HepG2 (cell line): ENCODE measurements at regions not wholly inside any gene's neighbourhood (a gene's known extent, or its start where the extent isn't known, plus 50 kb on each side); places are given as distances from the start of the nearest gene placed in this dataset.

Experiments
- ATAC-seq: fragments of 200-7000 bp; cut with Tn5 transposase; 3 replicates; pipeline ENCODE4 v1.9.1; 2020; ENCODE audit warnings: mild to moderate bottlenecking, moderate library complexity
- BruUV-seq: library from RNA; stranded (reverse); fragments of 400-500 nt; replicated peaks from 2 replicates; lab custom pipeline; 2021; lab: Mats Ljungman, UMichigan
- CTCF ChIA-PET: fragments of 300-600 bp; formaldehyde crosslinking; extraction: SDS; loops from one replicate; lab custom pipeline; 2021; ENCODE audit warnings: low total read pairs, inconsistent platforms, low intra/inter-chr PET ratio; lab: Yijun Ruan, JAX
- POLR2A ChIA-PET: fragments of 350-600 bp; sonication (Branson Sonifier 250); formaldehyde crosslinking; loops from one replicate; lab custom pipeline; 2020; ENCODE audit warnings: antibody characterized with exemption, inconsistent platforms; lab: Yijun Ruan, JAX
- DNase-seq: peaks from one replicate; pipeline ENCODE4 v3.0.0-alpha.2; 2015; ENCODE audit warnings: low spot score
- FAIRE-seq: peaks from 3 replicates; lab custom pipeline; 2011; peaks lifted over from hg19 to GRCh38; lab: Jason Lieb, UNC
- H2AFZ ChIP-seq: one replicate; pipeline ENCODE4 v1.6.1; 2011; ENCODE audit warnings: low read length, inconsistent platforms
- H3K27ac ChIP-seq: fragments of 300-600 bp; 3 replicates; pipeline ENCODE4 v1.8.0; 2011; ENCODE audit warnings: mixed run types, mild to moderate bottlenecking, mixed read lengths, low read length, inconsistent platforms; ENCODE audit not compliant: insufficient read depth; ENCODE audit errors: extremely low read length
- H3K27me3 ChIP-seq, 2 experiments: fragments of 200-600 bp in 1 of 2; 2 replicates in 1 of 2; 3 replicates in 1 of 2; pipeline versions ENCODE4 v1.6.0 to v1.8.0; 2011; ENCODE audit warnings: low read length in 2 of 2, mild to moderate bottlenecking in 2 of 2, moderate library complexity in 2 of 2, inconsistent platforms in 1 of 2; ENCODE audit not compliant: insufficient read depth in 2 of 2, control insufficient read depth in 1 of 2
- H3K36me3 ChIP-seq, 2 experiments: fragments of 200-600 bp in 1 of 2; replicated peaks in 1 of 2; 2 replicates in 1 of 2; 3 replicates in 1 of 2; pipeline versions ENCODE4 v1.5.1 to v1.8.0; 2011; ENCODE audit warnings: low read length in 2 of 2, inconsistent platforms in 1 of 2; ENCODE audit not compliant: insufficient read depth in 2 of 2, control insufficient read depth in 1 of 2
- H3K4me1 ChIP-seq: 2 replicates; pipeline ENCODE4 v1.5.1; 2012; ENCODE audit warnings: low read length, inconsistent platforms; ENCODE audit not compliant: insufficient read depth
- H3K4me2 ChIP-seq: 2 replicates; pipeline ENCODE4 v1.6.0; 2011; ENCODE audit warnings: low read depth, low read length, inconsistent platforms
- H3K4me3 ChIP-seq, 3 experiments: fragments of 200-600 bp in 1 of 3; sonication (generic), shearing (Covaris generic) in 1 of 3; replicated peaks in 1 of 3; 2 replicates each; pipeline ENCODE4 v1.5.1; 2011 to 2016; ENCODE audit warnings: low read length in 3 of 3, inconsistent platforms in 2 of 3, low read depth in 2 of 3, mild to moderate bottlenecking in 2 of 3, control low read depth in 1 of 3, mixed read lengths in 1 of 3; ENCODE audit not compliant: insufficient read depth in 1 of 3
- H3K79me2 ChIP-seq: one replicate; pipeline ENCODE4 v1.6.1; 2011; ENCODE audit warnings: low read length, inconsistent platforms; ENCODE audit not compliant: insufficient read depth
- H3K9ac ChIP-seq: 2 replicates; pipeline ENCODE4 v1.6.0; 2011; ENCODE audit warnings: mild to moderate bottlenecking, low read depth, low read length, inconsistent platforms; ENCODE audit not compliant: insufficient read depth
- H3K9me3 ChIP-seq: 2 replicates; pipeline ENCODE4 v1.5.1; 2012; ENCODE audit warnings: mild to moderate bottlenecking, low read length
- H4K20me1 ChIP-seq: 2 replicates; pipeline ENCODE4 v1.6.0; 2011; ENCODE audit warnings: inconsistent platforms, mild to moderate bottlenecking, low read length, moderate library complexity; ENCODE audit not compliant: insufficient read depth
- ARHGAP35 ChIP-seq: sonication (generic); formaldehyde crosslinking; IDR thresholded peaks from 2 replicates; pipeline ENCODE4 v1.9.0; 2022; ENCODE audit warnings: mild to moderate bottlenecking, inconsistent platforms, moderate library complexity, missing genetic modification reagents, borderline replicate concordance
- ARNTL ChIP-seq: sonication (generic); formaldehyde crosslinking; IDR thresholded peaks from 2 replicates; pipeline ENCODE4 v1.4.0; 2020; ENCODE audit warnings: mild to moderate bottlenecking, missing genetic modification reagents
- EHMT2 ChIP-seq: fragments of 200-600 bp; sonication (generic); IDR thresholded peaks from 2 replicates; pipeline ENCODE4 v1.7.0; 2017; ENCODE audit warnings: antibody characterized with exemption, low read depth, low read length, borderline replicate concordance
- FOXP1 ChIP-seq, 2 experiments: fragments of 450-650 bp in 1 of 2; IDR thresholded peaks; 2 replicates each; pipeline ENCODE4 v1.6.1; 2017 to 2018; ENCODE audit warnings: antibody characterized with exemption in 1 of 2
- HIVEP1 ChIP-seq: sonication (generic); formaldehyde crosslinking; IDR thresholded peaks from 2 replicates; pipeline ENCODE4 v1.4.0; 2020; ENCODE audit warnings: mild to moderate bottlenecking, missing genetic modification reagents
- KLF13 ChIP-seq: sonication (generic); formaldehyde crosslinking; IDR thresholded peaks from 2 replicates; pipeline ENCODE4 v1.4.0; 2020; ENCODE audit warnings: mild to moderate bottlenecking, missing genetic modification reagents
- NFAT5 ChIP-seq: sonication (generic); formaldehyde crosslinking; IDR thresholded peaks from 2 replicates; pipeline ENCODE4 v1.4.0; 2020; ENCODE audit warnings: missing genetic modification reagents
- NRL ChIP-seq: sonication (generic); formaldehyde crosslinking; IDR thresholded peaks from 2 replicates; pipeline ENCODE4 v1.5.0; 2020; ENCODE audit warnings: missing genetic modification reagents, mild to moderate bottlenecking, moderate library complexity, borderline replicate concordance
- RELA ChIP-seq: sonication (generic); formaldehyde crosslinking; IDR thresholded peaks from 2 replicates; pipeline ENCODE4 v1.4.0; 2020; ENCODE audit warnings: missing genetic modification reagents
- RFXANK ChIP-seq: IDR thresholded peaks from 2 replicates; pipeline ENCODE4 v1.6.1; 2016
- TBP ChIP-seq: sonication (generic); formaldehyde crosslinking; IDR thresholded peaks from 2 replicates; pipeline ENCODE4 v1.5.0; 2020; ENCODE audit warnings: missing genetic modification reagents
- UBTF ChIP-seq: sonication (generic); formaldehyde crosslinking; IDR thresholded peaks from 2 replicates; pipeline ENCODE4 v1.4.0; 2020; ENCODE audit warnings: mild to moderate bottlenecking, missing genetic modification reagents
- ZBED4 ChIP-seq: sonication (generic); formaldehyde crosslinking; IDR thresholded peaks from 2 replicates; pipeline ENCODE4 v1.4.0; 2020; ENCODE audit warnings: missing genetic modification reagents, borderline replicate concordance
- ZNF12 ChIP-seq: sonication (generic); formaldehyde crosslinking; IDR thresholded peaks from 2 replicates; pipeline ENCODE4 v1.5.0; 2020; ENCODE audit warnings: missing genetic modification reagents
- ZNF501 ChIP-seq: sonication (generic); formaldehyde crosslinking; IDR thresholded peaks from 2 replicates; pipeline ENCODE4 v1.5.1; 2020; ENCODE audit warnings: mild to moderate bottlenecking, moderate library complexity, missing genetic modification reagents
- whole genome bisulfite sequencing: methylation state at CpG from one replicate; pipeline ENCODE4 v1.1.6; 2017; ENCODE audit warnings: low lambda C conversion rate; 5-methylcytosine and 5-hydroxymethylcytosine counted together
- in situ Hi-C: cut with HindIII; loops from 2 replicates; pipeline ENCODE4 v1.10.0; 2017; ENCODE audit warnings: low pct_unique_long_range_greater_than_20kb; ENCODE audit not compliant: extremely low pct_ligation_motif_present
- intact Hi-C: fragments of 100-400 bp; cut with micrococcal nuclease; formaldehyde crosslinking; loops from one replicate; pipeline ENCODE4 v1.10.0; 2022; ENCODE audit not compliant: unreplicated experiment

GRCh38 chr6:11961923-11962322 lies 50.2 kb upstream of the HIVEP1 start:
- no peaks in the 10 kb centered on the region for H3K79me2 ChIP-seq
- H3K4me2 ChIP-seq = no peak overlapping the region
- CTCF ChIA-PET = no interaction called here
- no peak overlapping the region for H2AFZ ChIP-seq
- no peak for DNase-seq
- H4K20me1 ChIP-seq = no peaks in the 10 kb centered on the region
- H3K27me3 ChIP-seq = no peaks in the 10 kb centered on the region
- 47% methylated on average over 4 of the region's 4 CpGs for WGBS
- in situ Hi-C loops = no loop called here
- no peak overlapping the region for H3K27ac ChIP-seq
- H3K9ac ChIP-seq = no peak overlapping the region
- FAIRE-seq = no peak
- peaks cover 10% of the 10 kb centered on the region for H3K4me1 ChIP-seq
- H3K36me3 ChIP-seq = no peaks in the 10 kb centered on the region
- BruUV-seq = no TSS peak
- no peaks in the 10 kb centered on the region for H3K9me3 ChIP-seq
- POLR2A ChIA-PET = no interaction called here
- H3K4me3 ChIP-seq = no peak overlapping the region
- intact Hi-C loops = no loop called here
- ATAC-seq = no peak
- TF ChIP-seq NRL (CRISPR knock-in tag) = no peak
- no peak for TF ChIP-seq UBTF (CRISPR knock-in tag)
- TF ChIP-seq ZNF501 = no peak
- no peak for TF ChIP-seq EHMT2
- TF ChIP-seq ARNTL = no peak
- no peak for TF ChIP-seq ZBED4 (CRISPR knock-in tag)
- TF ChIP-seq NFAT5 = no peak
- no peak for TF ChIP-seq HIVEP1
- TF ChIP-seq FOXP1 (IDR thresholded peaks at IDR 0.05) = no peak
- no peak for TF ChIP-seq FOXP1 (CRISPR knock-in tag; IDR thresholded peaks at IDR 0.05)
- no peak for TF ChIP-seq ZNF12 (CRISPR knock-in tag)
- TF ChIP-seq RFXANK (CRISPR knock-in tag) = no peak
- no peak for TF ChIP-seq RELA
- TF ChIP-seq TBP (CRISPR knock-in tag) = no peak
- no peak for TF ChIP-seq KLF13
- TF ChIP-seq ARHGAP35 (CRISPR knock-in tag) = no peak
